OCI-M2 (cell line): ENCODE measurements at regions not wholly inside any gene's neighbourhood (a gene's known extent, or its start where the extent isn't known, plus 50 kb on each side); places are given as distances from the start of the nearest gene placed in this dataset.

Source experiments
- DNase-seq: peaks from one replicate; lab custom pipeline; 2025; ENCODE audit not compliant: unreplicated experiment; lab: John Stamatoyannopoulos, UW

- DNase-seq: no peak
Observed at GRCh38 chr16:85356157-85356556, 243.9 kb upstream of the CIBAR2 start.

GRCh38 chr16:85357323-85357722, 245.1 kb upstream of the CIBAR2 start:
- no peak for DNase-seq

GRCh38 chr16:85357924-85358505, 245.7 kb upstream of the CIBAR2 start:
- DNase-seq: no peak

GRCh38 chr16:85358704-85359146, 246.5 kb upstream of the CIBAR2 start:
- DNase-seq: no peak

- DNase-seq: no peak
Observed at GRCh38 chr16:85359147-85359822, 247.0 kb upstream of the CIBAR2 start.

GRCh38 chr16:85360323-85361277, 248.3 kb upstream of the CIBAR2 start:
- no peak for DNase-seq

- no peak for DNase-seq
Observed at GRCh38 chr16:85361441-85362118, 249.3 kb upstream of the CIBAR2 start.

GRCh38 chr16:85362443-85362842, 250.2 kb upstream of the CIBAR2 start:
- DNase-seq: no peak

GRCh38 chr16:85363427-85363826, 249.7 kb upstream of the GSE1 start:
- no peak for DNase-seq

GRCh38 chr16:85363881-85364280, 249.2 kb upstream of the GSE1 start:
- DNase-seq: no peak

- no peak for DNase-seq
Observed at GRCh38 chr16:85364323-85365040, 248.6 kb upstream of the GSE1 start.

- DNase-seq: no peak
Observed at GRCh38 chr16:85365120-85365519, 248.0 kb upstream of the GSE1 start.

- DNase-seq: no peak
Observed at GRCh38 chr16:85366031-85366763, 246.9 kb upstream of the GSE1 start.

- DNase-seq: no peak
Observed at GRCh38 chr16:85367485-85367884, 245.6 kb upstream of the GSE1 start.

GRCh38 chr16:85369060-85369459, 244.1 kb upstream of the GSE1 start:
- DNase-seq: no peak

- no peak for DNase-seq
Observed at GRCh38 chr16:85369741-85370528, 243.2 kb upstream of the GSE1 start.

GRCh38 chr16:85370543-85370880, 242.6 kb upstream of the GSE1 start:
- no peak for DNase-seq

- no peak for DNase-seq
Observed at GRCh38 chr16:85370881-85371651, 242.1 kb upstream of the GSE1 start.
